HG02943 (cell line): ENCODE measurements at regions not wholly inside any gene's neighbourhood (a gene's known extent, or its start where the extent isn't known, plus 50 kb on each side); places are given as distances from the start of the nearest gene placed in this dataset.

Experiments
- ATAC-seq: cut with Tn5 transposase; IDR thresholded peaks from one replicate; pipeline ENCODE4 v1.9.1; 2021; ENCODE audit warnings: mild to moderate bottlenecking, low read depth, moderate library complexity; ENCODE audit not compliant: unreplicated experiment

DNA sequence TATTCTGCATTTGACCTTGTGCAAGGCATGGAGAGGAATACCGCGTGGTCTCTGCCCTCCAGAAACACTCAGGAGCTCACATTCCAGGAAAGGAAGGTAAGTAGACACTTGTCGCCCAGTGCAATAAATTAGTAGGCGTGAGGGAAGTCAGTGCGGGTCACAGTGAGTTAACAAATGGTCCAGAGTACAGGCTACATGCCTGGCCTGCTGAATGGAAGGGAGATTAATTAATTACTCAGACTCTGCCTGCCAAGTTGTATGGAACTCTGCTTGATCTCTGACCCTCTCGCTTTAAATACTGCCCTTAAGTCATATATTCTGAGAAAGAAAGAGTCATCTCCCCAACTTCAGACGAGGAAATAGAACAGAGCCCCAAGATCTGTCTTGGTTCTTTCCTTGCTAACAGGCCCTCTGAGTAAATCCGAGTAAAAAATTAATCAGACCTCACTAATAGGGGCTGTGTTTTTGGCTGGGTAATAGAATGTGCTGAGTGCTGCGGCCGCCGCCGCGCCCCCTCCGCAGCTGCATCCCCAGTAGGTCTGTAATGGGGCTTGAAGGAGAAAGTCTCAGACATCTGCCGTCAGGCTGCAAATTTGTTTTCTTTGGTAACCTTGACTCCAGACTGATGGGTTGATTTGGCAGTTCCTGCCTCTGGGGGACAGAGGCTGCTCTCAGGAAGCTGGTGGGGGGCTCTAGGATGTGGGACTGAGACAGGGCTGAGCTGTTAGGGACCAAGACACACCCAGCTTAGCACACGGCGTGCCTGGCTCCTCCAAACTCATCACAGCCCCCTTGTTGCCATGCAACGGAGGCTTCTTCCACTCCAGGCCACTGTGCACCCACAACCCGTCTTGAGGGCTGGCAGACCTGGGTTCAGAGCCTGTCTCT, 144.4 kb downstream of the NSG2 start:
- ATAC-seq: no peak

DNA sequence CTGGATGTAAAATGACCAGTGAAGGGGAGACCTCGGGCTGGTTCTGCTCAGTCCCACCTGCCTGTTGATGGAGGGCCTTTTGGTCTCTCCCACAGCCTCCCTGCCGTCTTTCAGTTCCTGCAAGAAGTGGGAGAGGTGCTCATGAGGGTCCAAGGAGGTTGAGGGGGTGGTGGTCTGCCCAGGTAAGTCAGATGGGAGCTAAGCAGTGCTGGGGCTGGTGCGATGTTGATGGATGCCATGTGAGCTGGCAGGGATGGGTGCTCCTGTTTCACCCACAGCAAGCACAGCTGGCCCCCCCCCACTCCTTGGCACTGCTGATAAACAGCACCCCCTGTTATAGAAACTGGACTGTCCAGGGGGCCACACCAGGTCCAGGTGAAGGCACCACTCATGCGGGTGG, 145.6 kb downstream of the NSG2 start:
- no peak for ATAC-seq

DNA sequence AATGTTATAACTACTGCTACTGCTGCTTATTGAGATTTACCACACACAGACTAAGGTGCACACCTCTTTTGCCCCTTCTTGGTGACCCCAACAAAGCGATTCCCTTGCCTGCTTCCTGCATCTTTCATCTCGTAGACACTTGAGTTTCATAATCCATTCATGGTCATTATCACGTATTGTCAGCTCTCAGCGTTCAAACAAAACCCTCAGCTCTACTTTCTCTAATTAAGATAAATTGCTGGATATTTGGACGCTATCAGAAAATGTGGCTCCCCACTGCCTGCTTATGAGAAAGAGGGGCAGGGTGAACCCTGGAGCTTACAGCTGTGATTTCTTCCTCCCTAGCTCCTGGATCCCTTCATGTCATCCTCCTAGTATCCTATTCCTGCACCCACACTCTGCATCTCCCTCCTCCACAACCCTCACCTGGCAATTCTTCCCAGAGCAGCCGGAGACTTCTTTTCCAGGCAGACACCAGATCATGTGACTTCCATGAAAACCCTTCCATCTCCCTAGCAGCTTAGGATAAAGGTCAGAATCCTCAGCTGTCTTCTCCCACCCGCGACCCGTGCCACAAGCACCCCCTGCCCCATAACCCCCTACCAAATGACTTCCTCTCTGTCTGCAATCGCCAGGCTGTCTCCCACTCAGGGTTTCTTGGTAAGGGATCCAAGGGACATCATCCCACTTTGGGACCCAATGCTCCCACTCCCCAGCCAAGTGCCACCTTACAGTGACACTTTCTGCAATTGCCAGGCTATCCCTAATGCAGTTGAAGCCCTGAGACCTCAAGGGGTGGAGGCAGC, 146.5 kb downstream of the NSG2 start:
- no peak for ATAC-seq

DNA sequence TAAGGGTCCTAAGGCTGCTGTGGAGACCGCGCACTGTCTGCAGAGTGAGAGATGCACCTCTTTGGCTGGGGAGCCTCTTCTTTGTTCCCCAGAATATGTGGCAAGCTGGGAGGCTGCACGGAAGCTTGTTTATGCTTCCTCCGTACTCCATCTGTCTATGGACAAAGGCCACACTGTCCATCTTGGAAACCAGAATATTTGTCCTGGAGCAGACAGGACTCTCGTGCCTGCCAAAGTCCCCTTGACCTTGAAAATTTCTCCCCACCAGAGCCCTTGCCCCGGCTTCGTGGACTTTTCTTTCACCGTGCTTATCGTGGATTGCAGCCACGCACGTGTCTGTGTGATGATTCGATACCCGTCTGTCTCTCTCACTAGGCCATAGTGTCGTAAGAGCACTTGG, 147.4 kb downstream of the NSG2 start:
- no peak for ATAC-seq

DNA sequence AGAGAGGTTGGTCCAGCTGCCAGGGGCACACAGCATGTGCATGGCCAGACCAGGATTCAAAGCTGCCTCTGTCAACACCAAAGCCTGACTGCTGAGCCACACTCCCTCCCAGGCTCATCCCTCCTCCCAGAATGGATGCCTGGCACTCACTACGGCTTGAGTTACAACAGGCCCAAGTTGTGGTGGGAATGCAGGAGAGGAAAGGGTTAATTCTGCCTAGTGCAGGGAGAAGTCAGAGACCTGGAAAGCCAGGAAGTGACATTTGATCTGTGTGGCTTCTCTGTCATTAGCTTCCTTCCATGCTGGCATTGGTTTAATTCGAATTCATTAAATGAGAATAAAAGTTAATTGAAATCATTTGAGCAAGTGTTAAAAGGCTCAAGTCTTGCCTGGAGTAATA, 150.0 kb downstream of the NSG2 start:
- ATAC-seq: no peak

DNA sequence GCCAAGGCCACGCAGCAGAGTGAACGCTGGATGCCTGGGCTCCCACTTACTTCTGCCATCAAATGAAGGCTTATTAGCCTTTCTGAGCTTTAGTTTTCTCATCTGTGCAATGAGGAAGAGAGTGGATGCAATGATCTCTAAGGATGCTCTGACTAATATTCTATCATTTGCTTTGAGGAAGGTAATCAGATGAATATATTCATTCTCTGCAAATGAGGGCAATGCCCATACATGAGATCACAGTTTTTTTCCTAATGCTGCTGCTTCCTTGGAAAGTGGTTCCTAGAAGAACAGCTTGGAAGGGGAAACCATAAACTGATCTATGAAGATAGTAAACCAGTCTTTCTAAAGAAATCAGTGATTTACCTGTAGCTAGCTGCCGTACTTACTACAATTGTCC, 152.4 kb downstream of the NSG2 start:
- ATAC-seq: no peak

DNA sequence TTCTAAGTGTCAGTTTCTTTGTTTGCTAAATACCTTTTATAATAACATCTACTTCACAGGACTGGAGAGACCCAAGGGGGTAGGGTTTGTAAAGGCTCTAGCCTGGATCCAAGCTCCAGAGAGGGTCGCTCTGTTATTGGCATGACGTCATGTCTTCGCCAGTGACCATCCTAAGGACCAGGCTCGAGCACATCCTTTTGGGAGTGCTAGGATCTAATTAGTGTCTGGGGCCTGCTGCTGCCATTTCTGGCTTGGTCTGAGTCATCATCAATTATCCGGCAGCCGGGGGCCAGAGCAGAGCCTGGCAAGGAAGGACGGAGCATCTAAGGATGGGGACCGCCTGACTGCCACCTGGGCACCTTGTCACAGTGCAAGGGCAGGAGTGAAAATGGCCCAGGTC, 153.0 kb downstream of the NSG2 start:
- ATAC-seq: no peak

DNA sequence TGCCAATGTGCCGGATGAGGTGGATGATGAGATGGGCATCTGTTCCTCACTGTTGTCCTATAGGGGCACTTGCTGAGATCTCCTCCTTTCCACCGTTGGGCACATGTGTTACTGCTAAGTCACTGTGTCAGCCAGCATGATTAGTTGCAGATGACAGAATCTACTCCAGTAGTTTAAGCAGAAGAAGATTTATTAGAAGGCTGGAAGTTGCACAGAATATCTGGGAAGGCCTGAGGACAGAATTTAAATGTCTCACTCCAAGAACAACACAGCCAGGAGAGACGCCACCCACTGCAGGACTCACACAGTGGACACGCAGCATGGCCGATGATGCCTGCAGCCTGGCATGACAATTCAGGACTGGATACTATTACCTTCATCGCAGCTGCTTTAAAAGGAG, 157.5 kb downstream of the NSG2 start:
- no peak for ATAC-seq

DNA sequence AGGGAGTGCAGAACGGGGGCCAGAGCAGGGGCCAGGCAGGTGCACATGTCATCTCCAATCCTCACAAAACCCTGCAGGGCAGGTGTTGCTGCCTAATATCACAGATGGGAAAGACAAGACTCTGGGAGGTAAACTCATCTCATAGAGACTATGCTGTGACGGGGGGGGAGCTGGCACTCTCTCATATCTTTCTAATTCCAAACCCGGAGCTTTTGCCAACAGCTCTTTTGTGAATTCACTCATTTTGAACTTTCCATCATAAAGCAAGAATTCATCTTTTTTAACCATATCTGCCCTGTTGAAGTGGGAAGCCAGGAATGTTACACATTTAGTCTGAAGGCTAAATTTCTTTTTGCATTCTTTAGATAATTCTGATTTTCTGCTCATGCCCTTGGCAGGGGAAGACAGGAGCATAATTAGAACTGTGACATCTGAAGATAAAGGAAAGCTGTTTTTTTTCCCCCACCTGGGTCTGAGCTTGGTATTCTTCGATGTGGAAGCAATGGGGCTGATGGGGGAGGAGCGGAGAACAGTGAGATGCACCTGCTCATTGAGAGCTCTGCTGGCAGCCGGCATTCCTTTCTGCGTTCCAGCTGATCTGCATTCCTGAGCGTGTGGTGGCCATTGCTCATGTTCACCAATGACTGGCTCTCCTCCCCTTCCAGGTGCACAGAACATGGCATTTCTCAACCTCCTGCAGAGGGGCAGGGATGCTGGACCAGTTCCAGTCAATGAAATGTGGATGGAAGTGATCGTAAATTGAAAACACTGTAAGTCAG, 159.2 kb downstream of the NSG2 start:
- no peak for ATAC-seq

DNA sequence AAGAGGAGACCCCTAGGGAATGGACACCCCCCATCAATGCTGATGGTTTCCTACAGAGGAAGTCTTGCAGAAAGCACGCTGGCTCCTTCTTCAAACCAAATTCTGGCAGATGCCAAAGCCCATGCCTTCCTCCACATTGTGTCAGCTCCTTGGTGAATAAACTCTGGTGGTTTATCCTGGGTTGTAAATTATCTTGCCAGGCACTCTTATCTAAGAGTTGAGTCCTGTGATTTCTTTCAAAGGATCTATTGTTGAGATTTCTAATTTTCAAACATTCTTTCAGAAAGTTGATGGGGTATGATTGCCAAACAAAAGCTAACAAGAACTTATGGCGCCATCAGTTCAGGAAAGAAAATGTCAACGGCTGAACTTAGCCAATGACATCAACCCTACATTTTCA, 160.4 kb downstream of the NSG2 start:
- no peak for ATAC-seq

DNA sequence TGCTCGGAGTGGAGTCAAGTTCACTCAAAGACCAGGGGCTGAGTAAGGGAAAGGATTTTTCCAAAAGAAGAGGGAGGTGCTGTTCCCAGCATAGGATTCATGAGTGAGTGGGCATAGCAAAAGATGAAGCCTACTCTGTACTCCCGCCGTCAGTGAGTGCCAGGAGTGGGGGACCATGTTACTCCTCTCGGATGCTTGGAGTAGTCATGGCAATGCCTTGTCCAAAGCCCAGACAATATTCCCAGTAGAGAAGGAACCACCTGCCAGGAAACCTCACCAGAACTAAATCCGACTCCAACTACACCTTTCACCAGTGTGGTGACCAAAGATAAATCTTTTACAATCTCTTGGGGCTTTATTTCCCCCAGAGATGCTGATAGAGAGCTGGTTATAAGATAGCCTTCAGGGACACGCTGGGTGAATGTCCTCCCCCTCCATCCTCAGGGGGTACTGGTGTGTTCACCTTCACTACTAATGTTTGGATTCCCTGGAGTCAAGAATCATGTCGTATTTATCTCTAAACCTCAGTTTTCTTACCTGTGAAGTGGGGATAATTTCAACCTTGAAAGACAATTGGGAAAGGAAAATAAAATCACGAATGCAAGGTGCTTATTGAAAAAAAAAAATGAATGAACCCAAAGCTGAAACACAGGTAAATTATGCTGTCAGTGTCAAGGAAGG, 165.2 kb downstream of the NSG2 start:
- ATAC-seq: no peak

DNA sequence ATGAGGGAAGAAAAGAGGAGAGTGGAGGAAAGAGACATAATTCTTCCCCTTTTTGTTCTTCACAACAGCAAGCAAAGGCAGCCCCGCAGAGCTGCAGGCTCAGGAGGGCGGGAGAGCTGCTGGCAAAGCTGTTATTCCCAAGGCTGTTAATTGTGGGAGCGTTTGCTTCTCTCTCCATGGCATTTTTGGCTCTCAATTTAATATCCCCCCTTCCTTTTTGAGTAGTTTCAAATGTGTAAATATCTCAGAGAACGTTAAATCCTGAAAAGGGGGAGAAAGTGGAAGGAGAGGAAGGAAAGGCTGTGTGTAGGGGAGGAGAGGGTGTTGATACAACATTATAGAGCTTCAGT, 165.7 kb downstream of the NSG2 start:
- no peak for ATAC-seq

DNA sequence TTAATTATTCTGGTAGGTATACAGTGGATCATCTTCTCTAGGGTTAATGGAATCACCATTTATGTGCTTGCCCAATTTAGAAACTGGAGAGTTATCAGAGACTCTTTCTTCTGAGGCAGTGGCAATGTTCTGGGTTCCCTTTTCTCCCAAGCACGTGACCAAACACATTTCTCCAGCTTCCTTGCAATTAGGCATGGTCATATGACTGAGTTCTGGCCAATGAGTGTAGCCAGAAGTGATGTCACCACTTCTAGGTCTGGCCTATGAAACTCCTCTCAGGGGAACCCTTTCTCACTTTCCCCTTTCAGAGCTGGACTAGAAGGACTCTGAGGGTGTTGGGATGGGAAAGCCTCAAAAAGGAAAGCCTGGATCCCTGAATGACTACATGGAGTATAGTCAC, 172.0 kb downstream of the NSG2 start:
- ATAC-seq: no peak

DNA sequence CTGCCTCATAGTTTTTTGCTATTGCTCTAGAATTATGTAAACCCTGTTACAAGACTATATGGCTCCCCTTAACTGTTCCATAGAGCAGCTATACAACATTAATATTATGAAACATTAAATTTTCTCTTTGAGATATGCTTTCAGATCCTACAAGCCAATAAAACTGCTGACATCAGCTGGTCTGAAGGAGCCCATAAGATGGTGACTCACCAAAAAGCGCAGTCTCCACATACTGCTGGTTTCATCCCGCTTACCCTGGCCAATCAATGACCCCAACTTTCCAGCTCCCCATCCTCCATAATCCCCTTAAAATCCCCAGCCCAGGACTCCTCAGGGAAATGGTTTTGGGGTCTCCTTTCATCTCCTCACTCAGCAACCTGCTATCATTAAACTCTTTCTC, 172.7 kb downstream of the NSG2 start:
- ATAC-seq: no peak

DNA sequence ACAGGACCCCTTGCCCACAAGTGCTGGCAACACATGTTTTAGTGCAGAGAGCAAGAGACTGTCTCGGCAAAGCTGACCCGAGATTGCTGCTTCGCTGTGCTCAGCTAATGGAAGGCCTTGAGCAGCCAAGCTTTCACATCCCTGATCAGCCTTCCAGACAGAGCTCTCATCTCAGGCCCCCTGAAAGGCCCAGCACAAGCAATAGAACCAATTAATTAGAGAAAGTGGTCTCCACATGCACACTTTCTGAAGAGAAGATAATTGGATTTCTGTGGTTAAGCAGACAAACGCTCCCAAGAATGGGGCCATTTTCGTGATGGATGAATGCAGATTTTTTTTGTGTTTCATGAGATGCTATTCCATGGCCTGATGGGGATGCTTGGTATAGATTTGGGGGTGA, 174.9 kb downstream of the NSG2 start:
- ATAC-seq: no peak

DNA sequence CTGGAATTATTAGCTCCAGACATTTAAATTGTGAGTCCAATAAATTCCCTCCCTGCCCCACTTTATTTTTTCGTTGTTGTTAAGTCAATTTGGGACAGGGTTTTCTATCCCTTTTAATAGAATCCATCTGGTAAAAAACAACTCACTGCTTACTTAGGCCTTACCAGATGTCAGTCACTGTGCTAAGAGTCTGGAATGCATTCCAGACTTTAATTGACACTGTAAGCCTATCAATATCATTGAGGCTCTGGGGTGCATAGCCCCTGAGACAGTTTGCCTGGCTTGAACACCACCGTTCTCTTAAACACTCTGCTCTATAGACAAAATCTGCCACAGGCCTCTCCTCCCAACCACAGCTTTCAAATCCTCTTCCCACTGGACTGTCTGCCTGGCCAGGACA, 175.9 kb downstream of the NSG2 start:
- ATAC-seq: no peak

DNA sequence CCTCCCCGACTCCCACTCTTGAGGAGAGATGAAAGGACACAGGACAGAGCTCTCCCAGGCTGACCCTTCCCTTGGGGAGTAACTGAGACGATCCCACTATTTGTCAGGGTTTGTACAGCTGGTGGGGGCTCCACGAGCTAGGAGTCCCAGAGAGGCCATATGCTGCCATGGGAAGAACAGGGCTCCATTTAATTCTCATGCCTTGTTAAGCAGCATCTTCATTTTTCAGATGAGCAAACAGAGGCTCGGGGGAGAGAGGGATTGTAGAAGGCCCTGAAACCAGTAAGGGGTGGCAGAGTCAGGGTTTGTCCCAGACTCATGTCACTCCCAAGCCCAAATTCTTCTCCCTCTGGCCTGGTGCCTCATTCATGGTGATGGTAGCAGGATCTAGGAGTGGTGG, 176.4 kb downstream of the NSG2 start:
- ATAC-seq: no peak

DNA sequence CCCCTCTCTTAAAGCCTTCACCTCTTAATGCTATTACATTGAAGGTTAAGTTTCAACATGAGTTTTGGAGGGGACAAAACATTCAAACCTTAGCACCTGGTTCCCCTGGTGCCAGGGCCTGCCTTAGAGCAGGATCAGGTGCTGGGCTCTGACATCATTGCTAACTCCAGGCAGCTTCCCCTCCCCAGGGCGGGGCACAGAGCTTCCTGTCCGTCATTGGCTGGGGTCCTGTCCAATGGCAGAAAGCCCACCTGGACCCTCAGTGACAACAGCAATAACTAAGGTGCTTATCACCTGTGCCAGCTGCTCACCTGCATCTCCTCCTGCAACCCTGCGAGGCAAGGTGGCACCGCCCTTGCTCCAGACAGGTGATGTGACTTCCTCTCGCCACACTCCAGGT, 177.4 kb downstream of the NSG2 start:
- ATAC-seq: no peak

DNA sequence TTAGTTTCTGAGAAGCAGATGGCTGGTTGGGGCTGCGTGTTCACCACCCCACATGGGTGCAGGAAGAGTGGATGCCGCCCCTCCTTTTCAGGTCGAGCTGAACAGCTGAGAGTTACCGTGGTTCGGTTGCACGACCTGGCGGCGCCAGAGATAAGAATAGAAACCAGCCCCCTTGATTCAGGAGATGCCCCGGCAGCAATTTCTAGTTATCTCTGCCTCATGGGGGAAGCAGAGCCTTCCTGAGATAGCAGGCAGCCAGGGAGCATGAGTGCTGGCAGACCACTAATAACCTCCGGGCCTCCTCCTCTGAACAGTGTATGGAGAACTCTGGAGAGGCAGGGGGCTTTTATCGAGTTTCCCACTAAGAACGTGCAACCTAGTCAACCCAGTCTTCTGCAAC, 177.8 kb downstream of the NSG2 start:
- ATAC-seq: no peak

DNA sequence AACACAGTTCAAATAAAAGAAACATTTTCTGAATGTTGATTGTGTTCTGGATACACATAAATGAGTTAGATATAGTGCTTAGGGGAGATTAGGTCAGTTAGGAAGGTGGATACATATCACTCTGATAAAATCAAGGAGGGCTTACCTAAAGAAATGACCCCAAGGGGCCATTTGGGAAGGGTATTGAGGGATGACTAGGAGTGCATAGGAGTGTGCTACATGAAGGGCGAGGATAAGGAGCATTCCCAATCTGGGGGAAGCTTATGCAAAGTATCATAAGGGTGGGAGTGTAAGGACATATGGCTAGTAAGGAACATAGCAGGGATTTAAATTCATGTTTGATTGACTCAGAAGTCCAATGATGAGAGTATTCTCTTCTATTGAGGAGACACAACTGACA, 183.6 kb downstream of the NSG2 start:
- ATAC-seq: no peak
